GM23248 (cell line): ENCODE measurements at regions not wholly inside any gene's neighbourhood (a gene's known extent, or its start where the extent isn't known, plus 50 kb on each side); places are given as distances from the start of the nearest gene placed in this dataset.

ENCODE experiments used
- EZH2 ChIP-seq: fragments of 200-600 bp; sonication (generic); IDR thresholded peaks from 2 replicates; pipeline ENCODE4 v1.6.1; 2018; ENCODE audit warnings: antibody characterized with exemption, mild to moderate bottlenecking; ENCODE audit not compliant: insufficient read depth, poor library complexity, severe bottlenecking
- EZH2phosphoT487 ChIP-seq: fragments of 200-600 bp; sonication (generic); IDR thresholded peaks from 2 replicates; pipeline ENCODE4 v1.6.1; 2018; ENCODE audit warnings: antibody characterized with exemption, moderate library complexity, mild to moderate bottlenecking, low read depth; ENCODE audit not compliant: insufficient read depth

GRCh38 chr6:112851146-112851545 lies 504.0 kb downstream of the RFPL4B start:
- TF ChIP-seq EZH2phosphoT487 (no peak), EZH2 (no peak)
